GM12878 (cell line): ENCODE measurements at regions not wholly inside any gene's neighbourhood (a gene's known extent, or its start where the extent isn't known, plus 50 kb on each side); places are given as distances from the start of the nearest gene placed in this dataset.

Experiments
- BHLHE40 ChIP-seq, 2 experiments: fragments of 450-650 bp in 1 of 2; IDR thresholded peaks; 2 replicates each; pipeline ENCODE4 v1.6.1; 2011 to 2017; ENCODE audit warnings: low read depth in 2 of 2, borderline replicate concordance in 1 of 2, improper control_type of control experiment in 1 of 2, low read length in 1 of 2, mild to moderate bottlenecking in 1 of 2
- EZH2 ChIP-seq: IDR thresholded peaks from 2 replicates; pipeline ENCODE4 v1.6.1; 2012; ENCODE audit warnings: low read depth, mild to moderate bottlenecking, control low read depth, inconsistent platforms, low read length, borderline replicate concordance; ENCODE audit not compliant: control insufficient read depth
- KLF5 ChIP-seq: fragments of 450-650 bp; IDR thresholded peaks from 2 replicates; pipeline ENCODE4 v1.6.1; 2014; ENCODE audit warnings: mild to moderate bottlenecking; ENCODE audit not compliant: partially characterized antibody
- RCOR1 ChIP-seq: conservative IDR thresholded peaks from 2 replicates; pipeline ENCODE4 v1.6.1; 2012; ENCODE audit warnings: low read depth, low read length, improper control_type of control experiment
- TAF1 ChIP-seq: IDR thresholded peaks from 2 replicates; pipeline ENCODE4 v1.6.1; 2011; ENCODE audit warnings: mild to moderate bottlenecking, low read depth, low read length, borderline replicate concordance
- WRNIP1 ChIP-seq: IDR thresholded peaks from 2 replicates; pipeline ENCODE4 v1.6.1; 2011; ENCODE audit warnings: low read depth, low read length, improper control_type of control experiment, borderline replicate concordance
- TF ChIP-seq, protein P1 (sequence below): IDR thresholded peaks from 2 replicates; pipeline ENCODE4 v1.6.1; 2011; ENCODE audit warnings: low read depth, mild to moderate bottlenecking, low read length, moderate library complexity, borderline replicate concordance; ENCODE audit errors: extremely low read depth

GRCh38 chr2:185381631-185382030 is 357.0 kb upstream of the FSIP2 start:
- TF ChIP-seq WRNIP1 (no peak), TAF1 (no peak), KLF5 (no peak), EZH2 (no peak), BHLHE40 (IDR thresholded peaks at IDR 0.05; ENCODE audit: borderline replicate concordance in 1 of 2, low read depth in 2 of 2, low read length in 1 of 2) (no peak), RCOR1 (no peak)
- TF ChIP-seq, protein P1, sequence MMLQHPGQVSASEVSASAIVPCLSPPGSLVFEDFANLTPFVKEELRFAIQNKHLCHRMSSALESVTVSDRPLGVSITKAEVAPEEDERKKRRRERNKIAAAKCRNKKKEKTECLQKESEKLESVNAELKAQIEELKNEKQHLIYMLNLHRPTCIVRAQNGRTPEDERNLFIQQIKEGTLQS: no peak
